HCT116 (cell line): ENCODE measurements at regions not wholly inside any gene's neighbourhood (a gene's known extent, or its start where the extent isn't known, plus 50 kb on each side); places are given as distances from the start of the nearest gene placed in this dataset.

Experiments
- ATAC-seq: fragments of 200-7000 bp; cut with Tn5 transposase; 2 replicates; pipeline ENCODE4 v1.9.1; 2020; ENCODE audit warnings: mild to moderate bottlenecking, moderate library complexity
- BruUV-seq: library from RNA; stranded (reverse); fragments of 400-500 nt; replicated peaks from 2 replicates; lab custom pipeline; 2021; lab: Mats Ljungman, UMichigan
- CTCF ChIA-PET: fragments of 300-600 bp; sonication (Branson Sonifier 250); formaldehyde crosslinking; loops from one replicate; lab custom pipeline; 2021; ENCODE audit warnings: antibody characterized with exemption; lab: Charles Lee
- POLR2A ChIA-PET: fragments of 300-600, 350-600 bp; sonication (Branson Sonifier 250); formaldehyde crosslinking; loops from one replicate; lab custom pipeline; 2021; ENCODE audit warnings: antibody characterized with exemption; lab: Charles Lee
- RAD21 ChIA-PET, 2 experiments: fragments of 300-600 bp; sonication (Branson Sonifier 250); formaldehyde crosslinking; loops; one replicate each; lab custom pipeline; 2023; ENCODE audit warnings: low total read pairs in 2 of 2; ENCODE audit not compliant: uncharacterized antibody in 2 of 2, unreplicated experiment in 2 of 2, low non-redundant PET in 1 of 2; lab: Charles Lee
- DNase-seq: peaks from one replicate; pipeline ENCODE4 v3.0.0-alpha.2; 2010; ENCODE audit warnings: low read depth, low spot score
- H2AFZ ChIP-seq: fragments of 200-600 bp; shearing (Covaris generic), sonication (generic); 2 replicates; pipeline ENCODE4 v1.6.1; 2017; ENCODE audit warnings: low read depth, mixed run types, mixed read lengths, antibody characterized with exemption, low read length; ENCODE audit not compliant: poor library complexity, severe bottlenecking
- H3K27ac ChIP-seq: 2 replicates; pipeline ENCODE4 v1.5.1; 2012; ENCODE audit warnings: low read depth, low read length
- H3K27me3 ChIP-seq: fragments of 200-600 bp; sonication (generic); 2 replicates; pipeline ENCODE4 v1.6.1; 2016; ENCODE audit warnings: mixed run types, low read length, mixed read lengths; ENCODE audit not compliant: insufficient read depth
- H3K36me3 ChIP-seq, 2 experiments: fragments of 200-500 bp in 1 of 2; fragments of 200-600 bp in 1 of 2; sonication (Bioruptor generic) in 1 of 2; sonication (generic) in 1 of 2; 2 replicates each; pipeline versions ENCODE4 v1.5.1 to v1.6.1; 2014 to 2016; ENCODE audit warnings: low read length in 2 of 2, inconsistent platforms in 1 of 2, mixed read lengths in 1 of 2, mixed run types in 1 of 2; ENCODE audit not compliant: insufficient read depth in 2 of 2, control insufficient read depth in 1 of 2
- H3K4me1 ChIP-seq, 2 experiments: fragments of 200-600 bp in 1 of 2; sonication (generic) in 1 of 2; 2 replicates each; pipeline versions ENCODE4 v1.5.1 to v1.6.1; 2012 to 2017; ENCODE audit warnings: low read length in 2 of 2, inconsistent platforms in 1 of 2, mild to moderate bottlenecking in 1 of 2, mixed read lengths in 1 of 2, mixed run types in 1 of 2, moderate library complexity in 1 of 2; ENCODE audit not compliant: insufficient read depth in 2 of 2, control insufficient read depth in 1 of 2
- H3K4me2 ChIP-seq: fragments of 200-600 bp; sonication (generic); 2 replicates; pipeline ENCODE4 v1.6.1; 2017; ENCODE audit warnings: mixed run types, low read length, mixed read lengths
- H3K4me3 ChIP-seq, 2 experiments: fragments of 200-600 bp in 1 of 2; sonication (generic) in 1 of 2; replicated peaks in 1 of 2; 2 replicates each; pipeline ENCODE4 v1.5.1; 2011 to 2016; ENCODE audit warnings: low read length in 2 of 2, control low read depth in 1 of 2, low read depth in 1 of 2, mild to moderate bottlenecking in 1 of 2, mixed read lengths in 1 of 2, mixed run types in 1 of 2
- H3K79me2 ChIP-seq: fragments of 200-600 bp; sonication (generic); 2 replicates; pipeline ENCODE4 v1.6.1; 2017; ENCODE audit warnings: mild to moderate bottlenecking, mixed run types, low read length, moderate library complexity, mixed read lengths; ENCODE audit not compliant: insufficient read depth
- H3K9ac ChIP-seq: fragments of 200-600 bp; sonication (generic); 2 replicates; pipeline ENCODE4 v1.6.1; 2016; ENCODE audit warnings: low read length, mixed read lengths
- H3K9me2 ChIP-seq: fragments of 200-600 bp; sonication (generic), shearing (Covaris generic); 2 replicates; pipeline ENCODE4 v1.6.1; 2017; ENCODE audit warnings: mixed run types, mild to moderate bottlenecking, moderate library complexity; ENCODE audit not compliant: insufficient read depth
- H3K9me3 ChIP-seq, 2 experiments: fragments of 200-500 bp in 1 of 2; fragments of 200-600 bp in 1 of 2; sonication (Bioruptor generic) in 1 of 2; sonication (generic) in 1 of 2; 2 replicates each; pipeline ENCODE4 v1.6.1; 2014 to 2017; ENCODE audit warnings: low read length in 2 of 2, mixed read lengths in 2 of 2, inconsistent platforms in 1 of 2, low read depth in 1 of 2, mild to moderate bottlenecking in 1 of 2, mixed run types in 1 of 2, moderate library complexity in 1 of 2; ENCODE audit not compliant: control insufficient read depth in 1 of 2, insufficient read depth in 1 of 2
- H4K20me1 ChIP-seq: fragments of 200-600 bp; sonication (generic), shearing (Covaris generic); 2 replicates; pipeline ENCODE4 v1.6.1; 2017; ENCODE audit warnings: mixed run types, mild to moderate bottlenecking, moderate library complexity; ENCODE audit not compliant: insufficient read depth
- CEBPB ChIP-seq: IDR thresholded peaks from 2 replicates; pipeline ENCODE4 v1.6.1; 2012; ENCODE audit warnings: low read depth
- EGR1 ChIP-seq: IDR thresholded peaks from 2 replicates; pipeline ENCODE4 v1.6.1; 2012; ENCODE audit warnings: low read depth
- EZH2 ChIP-seq: fragments of 200-600 bp; sonication (generic); IDR thresholded peaks from 2 replicates; pipeline ENCODE4 v1.6.1; 2017; ENCODE audit warnings: antibody characterized with exemption, mixed run types
- FOSL1 ChIP-seq: IDR thresholded peaks from 2 replicates; pipeline ENCODE4 v1.6.1; 2012; ENCODE audit warnings: low read depth
- JUND ChIP-seq: IDR thresholded peaks from 2 replicates; pipeline ENCODE4 v1.6.1; 2012
- POLR2A ChIP-seq: IDR thresholded peaks from 2 replicates; pipeline ENCODE4 v1.7.0; 2011; ENCODE audit warnings: borderline replicate concordance; ENCODE audit not compliant: insufficient read depth, insufficient read length; ENCODE audit errors: extremely low read depth
- RAD21 ChIP-seq: IDR thresholded peaks from 2 replicates; pipeline ENCODE4 v1.6.1; 2012; ENCODE audit warnings: low read depth, mild to moderate bottlenecking
- SP1 ChIP-seq: IDR thresholded peaks from 2 replicates; pipeline ENCODE4 v1.6.1; 2012; ENCODE audit warnings: low read depth
- SRF ChIP-seq: IDR thresholded peaks from 2 replicates; pipeline ENCODE4 v1.6.1; 2012; ENCODE audit warnings: low read depth
- intact Hi-C: fragments of 100-400 bp; cut with micrococcal nuclease; formaldehyde crosslinking; loops from 2 replicates; pipeline ENCODE4 v1.10.0; 2022
- TF ChIP-seq, protein P1 (sequence below): IDR thresholded peaks from 2 replicates; pipeline ENCODE4 v1.6.1; 2012; ENCODE audit warnings: low read depth

DNA sequence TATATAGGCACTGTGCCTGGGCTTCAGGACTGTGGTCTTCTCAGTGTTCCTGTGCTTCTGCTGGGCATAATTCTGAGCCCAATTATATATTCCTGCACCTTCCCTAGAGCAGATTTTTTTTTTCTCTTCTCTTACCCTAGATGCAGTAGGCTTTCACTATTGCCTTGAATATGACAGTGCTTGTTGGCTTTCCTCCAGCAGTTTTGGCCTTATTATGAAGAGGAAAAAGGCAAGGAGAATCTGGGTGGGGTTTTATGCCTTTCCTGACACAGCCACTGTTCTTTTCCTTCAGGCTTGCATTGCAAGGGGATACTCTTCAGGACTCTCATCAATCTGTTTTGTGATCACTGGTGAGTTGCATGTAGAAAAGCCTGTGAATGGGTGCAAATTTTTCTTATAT lies 221.9 kb upstream of the CELF4 start (continued):
- TF ChIP-seq EZH2 = no peak
- TF ChIP-seq EGR1 = no peak
- TF ChIP-seq POLR2A = no peak
- TF ChIP-seq FOSL1 = no peak

DNA sequence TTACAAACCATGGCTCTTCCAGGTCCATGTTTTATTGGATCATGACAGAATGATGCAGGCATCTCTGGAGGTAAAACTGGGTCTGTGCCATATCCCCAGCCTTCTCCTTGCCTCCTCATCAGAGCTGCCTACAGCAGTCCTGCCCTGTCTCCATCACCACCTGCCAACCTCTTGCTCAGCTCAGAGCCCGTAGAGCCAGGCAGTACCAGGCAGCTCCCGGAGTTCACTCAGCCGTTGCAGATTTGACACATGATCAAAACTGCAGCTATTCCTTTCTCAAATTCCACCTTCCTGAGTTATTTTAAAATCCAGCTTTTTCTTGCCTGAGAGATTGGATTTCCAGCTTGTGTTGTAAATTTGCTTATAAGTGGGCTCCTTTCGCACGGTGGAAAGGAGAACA lies 218.2 kb upstream of the CELF4 start:
- H3K9me2 ChIP-seq = no peaks in the 10 kb centered on the region
- H2AFZ ChIP-seq = no peak overlapping the region
- no peaks in the 10 kb centered on the region for H3K4me1 ChIP-seq
- no peak overlapping the region for H3K4me3 ChIP-seq
- H3K79me2 ChIP-seq = no peaks in the 10 kb centered on the region
- H3K27me3 ChIP-seq = no peaks in the 10 kb centered on the region
- H3K27ac ChIP-seq = no peak overlapping the region
- BruUV-seq = no TSS peak
- no peaks in the 10 kb centered on the region for H3K36me3 ChIP-seq
- no peak for TF ChIP-seq EZH2
- no peak for TF ChIP-seq JUND
- no peak for TF ChIP-seq RAD21
- TF ChIP-seq SP1 = no peak
- no peak for TF ChIP-seq SRF
- TF ChIP-seq, protein P1, sequence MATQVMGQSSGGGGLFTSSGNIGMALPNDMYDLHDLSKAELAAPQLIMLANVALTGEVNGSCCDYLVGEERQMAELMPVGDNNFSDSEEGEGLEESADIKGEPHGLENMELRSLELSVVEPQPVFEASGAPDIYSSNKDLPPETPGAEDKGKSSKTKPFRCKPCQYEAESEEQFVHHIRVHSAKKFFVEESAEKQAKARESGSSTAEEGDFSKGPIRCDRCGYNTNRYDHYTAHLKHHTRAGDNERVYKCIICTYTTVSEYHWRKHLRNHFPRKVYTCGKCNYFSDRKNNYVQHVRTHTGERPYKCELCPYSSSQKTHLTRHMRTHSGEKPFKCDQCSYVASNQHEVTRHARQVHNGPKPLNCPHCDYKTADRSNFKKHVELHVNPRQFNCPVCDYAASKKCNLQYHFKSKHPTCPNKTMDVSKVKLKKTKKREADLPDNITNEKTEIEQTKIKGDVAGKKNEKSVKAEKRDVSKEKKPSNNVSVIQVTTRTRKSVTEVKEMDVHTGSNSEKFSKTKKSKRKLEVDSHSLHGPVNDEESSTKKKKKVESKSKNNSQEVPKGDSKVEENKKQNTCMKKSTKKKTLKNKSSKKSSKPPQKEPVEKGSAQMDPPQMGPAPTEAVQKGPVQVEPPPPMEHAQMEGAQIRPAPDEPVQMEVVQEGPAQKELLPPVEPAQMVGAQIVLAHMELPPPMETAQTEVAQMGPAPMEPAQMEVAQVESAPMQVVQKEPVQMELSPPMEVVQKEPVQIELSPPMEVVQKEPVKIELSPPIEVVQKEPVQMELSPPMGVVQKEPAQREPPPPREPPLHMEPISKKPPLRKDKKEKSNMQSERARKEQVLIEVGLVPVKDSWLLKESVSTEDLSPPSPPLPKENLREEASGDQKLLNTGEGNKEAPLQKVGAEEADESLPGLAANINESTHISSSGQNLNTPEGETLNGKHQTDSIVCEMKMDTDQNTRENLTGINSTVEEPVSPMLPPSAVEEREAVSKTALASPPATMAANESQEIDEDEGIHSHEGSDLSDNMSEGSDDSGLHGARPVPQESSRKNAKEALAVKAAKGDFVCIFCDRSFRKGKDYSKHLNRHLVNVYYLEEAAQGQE = no peak
- no peak for TF ChIP-seq CEBPB
- TF ChIP-seq EGR1 = no peak
- H4K20me1 ChIP-seq = no peaks in the 10 kb centered on the region
- ATAC-seq (no peak), DNase-seq (no peak)
- no peak overlapping the region for H3K4me2 ChIP-seq
- ChIA-PET CTCF (no interaction called here), RAD21 (no interaction called here), POLR2A (no interaction called here)
- H3K9me3 ChIP-seq = no peaks in the 10 kb centered on the region
- intact Hi-C loops = no loop called here
- no peak overlapping the region for H3K9ac ChIP-seq
